SU-DHL-6 (cell line): ENCODE measurements at regions not wholly inside any gene's neighbourhood (a gene's known extent, or its start where the extent isn't known, plus 50 kb on each side); places are given as distances from the start of the nearest gene placed in this dataset.

Source experiments
- H2AFZ ChIP-seq: fragments of 200-600 bp; sonication (generic); 2 replicates; pipeline ENCODE4 v1.6.1; 2014; ENCODE audit warnings: low read depth, mild to moderate bottlenecking, moderate library complexity, mixed read lengths, antibody characterized with exemption, low read length; ENCODE audit not compliant: severe bottlenecking
- H3F3A ChIP-seq: fragments of 200-600 bp; shearing (Covaris generic); 2 replicates; pipeline ENCODE4 v1.6.0; 2016; ENCODE audit warnings: antibody characterized with exemption, mild to moderate bottlenecking; ENCODE audit not compliant: insufficient read depth
- H3K27ac ChIP-seq: fragments of 200-600 bp; sonication (generic); 2 replicates; pipeline ENCODE4 v1.5.1; 2016; ENCODE audit warnings: low read depth, mild to moderate bottlenecking, low read length, moderate library complexity, mixed read lengths
- H3K27me3 ChIP-seq: fragments of 200-600 bp; sonication (generic), shearing (Covaris generic); 2 replicates; pipeline ENCODE4 v1.6.0; 2014; ENCODE audit warnings: mild to moderate bottlenecking, low read length
- H3K36me3 ChIP-seq: fragments of 200-600 bp; sonication (generic); 2 replicates; pipeline ENCODE4 v1.6.1; 2014; ENCODE audit warnings: mild to moderate bottlenecking, low read length, mixed read lengths
- H3K4me2 ChIP-seq: fragments of 300-600, 200-600 bp; shearing (Covaris generic), sonication (generic); 2 replicates; pipeline ENCODE4 v1.6.0; 2014; ENCODE audit warnings: low read length, low read depth, mild to moderate bottlenecking; ENCODE audit not compliant: poor library complexity, severe bottlenecking
- H3K4me3 ChIP-seq: fragments of 200-600 bp; sonication (generic); 2 replicates; pipeline ENCODE4 v1.5.1; 2014; ENCODE audit warnings: antibody characterized with exemption, low read length, mild to moderate bottlenecking, mixed read lengths; ENCODE audit not compliant: insufficient read depth, poor library complexity, severe bottlenecking
- H3K79me2 ChIP-seq: fragments of 200-600 bp; sonication (generic); 2 replicates; pipeline ENCODE4 v1.6.1; 2014; ENCODE audit warnings: mild to moderate bottlenecking, low read length, moderate library complexity; ENCODE audit not compliant: insufficient read depth
- H3K9ac ChIP-seq: fragments of 200-600 bp; sonication (generic); 2 replicates; pipeline ENCODE4 v1.7.0; 2014; ENCODE audit warnings: mild to moderate bottlenecking, low read length
- H3K9me2 ChIP-seq: fragments of 200-600 bp; sonication (generic); replicated peaks from 2 replicates; pipeline ENCODE4 v1.6.1; 2014; ENCODE audit warnings: low read length; ENCODE audit not compliant: insufficient read depth
- H3K9me3 ChIP-seq: fragments of 200-600 bp; sonication (generic); 2 replicates; pipeline ENCODE4 v1.6.1; 2014; ENCODE audit warnings: low read length, mixed read lengths; ENCODE audit not compliant: insufficient read depth
- H4K20me1 ChIP-seq: fragments of 200-600 bp; sonication (generic); 2 replicates; pipeline ENCODE4 v1.6.1; 2014; ENCODE audit warnings: low read depth, mild to moderate bottlenecking, antibody characterized with exemption, low read length, moderate library complexity, mixed read lengths
- EZH2phosphoT487 ChIP-seq: fragments of 200-600 bp; sonication (generic), shearing (Covaris generic); conservative IDR thresholded peaks from 2 replicates; pipeline ENCODE4 v1.6.1; 2018; ENCODE audit warnings: mild to moderate bottlenecking, antibody characterized with exemption, low read length, moderate library complexity, mixed read lengths
- TF ChIP-seq, protein P1 (sequence below): fragments of 200-600 bp; sonication (generic); IDR thresholded peaks from one replicate; pipeline ENCODE4 v1.5.1; 2017; ENCODE audit warnings: antibody characterized with exemption, mild to moderate bottlenecking, low read length, moderate library complexity; ENCODE audit not compliant: insufficient read depth, poor library complexity, severe bottlenecking

GRCh38 chr13:31514932-31515331 is 224.4 kb upstream of the RXFP2 start:
- TF ChIP-seq, protein P1, sequence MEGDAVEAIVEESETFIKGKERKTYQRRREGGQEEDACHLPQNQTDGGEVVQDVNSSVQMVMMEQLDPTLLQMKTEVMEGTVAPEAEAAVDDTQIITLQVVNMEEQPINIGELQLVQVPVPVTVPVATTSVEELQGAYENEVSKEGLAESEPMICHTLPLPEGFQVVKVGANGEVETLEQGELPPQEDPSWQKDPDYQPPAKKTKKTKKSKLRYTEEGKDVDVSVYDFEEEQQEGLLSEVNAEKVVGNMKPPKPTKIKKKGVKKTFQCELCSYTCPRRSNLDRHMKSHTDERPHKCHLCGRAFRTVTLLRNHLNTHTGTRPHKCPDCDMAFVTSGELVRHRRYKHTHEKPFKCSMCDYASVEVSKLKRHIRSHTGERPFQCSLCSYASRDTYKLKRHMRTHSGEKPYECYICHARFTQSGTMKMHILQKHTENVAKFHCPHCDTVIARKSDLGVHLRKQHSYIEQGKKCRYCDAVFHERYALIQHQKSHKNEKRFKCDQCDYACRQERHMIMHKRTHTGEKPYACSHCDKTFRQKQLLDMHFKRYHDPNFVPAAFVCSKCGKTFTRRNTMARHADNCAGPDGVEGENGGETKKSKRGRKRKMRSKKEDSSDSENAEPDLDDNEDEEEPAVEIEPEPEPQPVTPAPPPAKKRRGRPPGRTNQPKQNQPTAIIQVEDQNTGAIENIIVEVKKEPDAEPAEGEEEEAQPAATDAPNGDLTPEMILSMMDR = no peak
- no peak for TF ChIP-seq EZH2phosphoT487
- no peak overlapping the region for H3K9ac ChIP-seq
- no peak overlapping the region for H3K4me3 ChIP-seq
- no peaks in the 10 kb centered on the region for H4K20me1 ChIP-seq
- H3K9me3 ChIP-seq = no peaks in the 10 kb centered on the region
- H3K9me2 ChIP-seq = no peaks in the 10 kb centered on the region
- no peaks in the 10 kb centered on the region for H3F3A ChIP-seq
- H3K36me3 ChIP-seq = no peaks in the 10 kb centered on the region
- H3K79me2 ChIP-seq = no peaks in the 10 kb centered on the region
- no peak overlapping the region for H2AFZ ChIP-seq
- no peaks in the 10 kb centered on the region for H3K27me3 ChIP-seq
- no peak overlapping the region for H3K27ac ChIP-seq
- H3K4me2 ChIP-seq = no peak overlapping the region

DNA sequence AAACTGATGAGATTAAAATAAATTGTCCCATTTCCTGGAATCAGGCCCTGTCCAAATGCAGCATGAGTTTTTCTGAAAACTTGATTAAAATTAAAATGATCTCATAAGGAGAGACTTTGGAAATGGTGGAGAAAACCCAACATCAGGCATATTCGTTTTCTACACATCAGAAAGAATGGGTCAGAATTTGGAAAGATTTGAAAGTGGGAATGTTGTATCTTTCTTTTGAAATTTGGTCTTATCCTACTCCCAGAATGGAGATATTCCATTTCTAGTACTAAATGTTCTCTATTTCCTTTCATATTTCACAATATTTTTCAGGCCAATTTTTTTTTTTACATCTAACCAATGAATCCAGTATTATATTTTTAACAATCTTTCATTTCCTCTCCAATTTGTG is 223.9 kb upstream of the RXFP2 start:
- H3K4me2 ChIP-seq = no peak overlapping the region
- H4K20me1 ChIP-seq = no peaks in the 10 kb centered on the region
- no peaks in the 10 kb centered on the region for H3F3A ChIP-seq
- no peak overlapping the region for H3K27ac ChIP-seq
- no peaks in the 10 kb centered on the region for H3K9me3 ChIP-seq
- no peak overlapping the region for H3K4me3 ChIP-seq
- no peaks in the 10 kb centered on the region for H3K79me2 ChIP-seq
- no peak overlapping the region for H2AFZ ChIP-seq
- H3K9me2 ChIP-seq = no peaks in the 10 kb centered on the region
- no peaks in the 10 kb centered on the region for H3K27me3 ChIP-seq
- H3K36me3 ChIP-seq = no peaks in the 10 kb centered on the region
- no peak overlapping the region for H3K9ac ChIP-seq
- TF ChIP-seq, protein P1 = no peak
- no peak for TF ChIP-seq EZH2phosphoT487

GRCh38 chr13:31517599-31517998 is 221.7 kb upstream of the RXFP2 start:
- no peaks in the 10 kb centered on the region for H3K9me2 ChIP-seq
- H2AFZ ChIP-seq = no peak overlapping the region
- no peak overlapping the region for H3K27ac ChIP-seq
- H3K4me3 ChIP-seq = no peak overlapping the region
- no peaks in the 10 kb centered on the region for H3K79me2 ChIP-seq
- no peak overlapping the region for H3K9ac ChIP-seq
- no peaks in the 10 kb centered on the region for H3F3A ChIP-seq
- H3K9me3 ChIP-seq = no peaks in the 10 kb centered on the region
- no peak for TF ChIP-seq EZH2phosphoT487
- TF ChIP-seq, protein P1 = no peak
- H4K20me1 ChIP-seq = no peaks in the 10 kb centered on the region
- H3K4me2 ChIP-seq = no peak overlapping the region
- H3K27me3 ChIP-seq = no peaks in the 10 kb centered on the region
- H3K36me3 ChIP-seq = no peaks in the 10 kb centered on the region
